Mammary epithelial cell (primary cell): ENCODE measurements at regions not wholly inside any gene's neighbourhood (a gene's known extent, or its start where the extent isn't known, plus 50 kb on each side); places are given as distances from the start of the nearest gene placed in this dataset.

Experiments
- CTCF ChIP-seq, 2 donors: IDR thresholded peaks in 1 of 2; conservative IDR thresholded peaks in 1 of 2; 2 replicates each; pipeline ENCODE4 v1.5.1; 2011 to 2012; ENCODE audit warnings: inconsistent platforms in 2 of 2, low read length in 2 of 2, mild to moderate bottlenecking in 2 of 2, control low read depth in 1 of 2, low read depth in 1 of 2; ENCODE audit not compliant: insufficient read depth in 1 of 2; ENCODE audit errors: extremely low read depth in 1 of 2
- EZH2 ChIP-seq: IDR thresholded peaks from 2 replicates; pipeline ENCODE4 v1.6.1; 2012; ENCODE audit warnings: low read length, inconsistent platforms, borderline replicate concordance

DNA sequence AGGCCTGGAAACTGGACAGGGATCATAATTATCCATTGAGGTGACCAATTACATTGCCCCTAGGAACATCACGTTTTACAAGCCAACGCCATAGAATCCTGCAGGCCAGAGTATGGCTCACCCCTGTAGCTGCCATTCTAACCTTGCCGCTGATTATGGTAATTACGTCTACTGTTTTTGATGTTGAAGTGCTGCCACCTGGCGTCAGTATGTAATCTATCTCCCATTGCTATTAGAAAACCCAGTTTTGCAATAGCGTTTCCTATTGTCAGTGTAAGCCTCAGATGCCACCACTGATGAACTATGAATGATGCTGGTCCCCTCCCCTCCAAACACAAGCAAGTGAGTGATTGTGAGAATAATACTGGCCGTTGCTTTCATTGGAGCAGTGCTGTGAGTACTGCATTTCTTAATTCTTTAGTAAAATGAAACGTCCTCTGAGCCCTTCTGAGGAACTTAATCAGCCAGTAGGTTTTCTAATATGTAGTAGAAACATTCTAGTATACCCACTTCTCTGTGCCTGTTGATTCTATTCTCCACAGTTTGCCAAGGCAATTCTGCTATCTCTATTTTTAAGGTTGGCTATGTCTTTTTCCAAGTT, 100.5 kb upstream of the NMUR2 start:
- TF ChIP-seq CTCF (conservative IDR thresholded peaks at IDR 0.05 in 1 of 2, IDR thresholded peaks at IDR 0.05 in 1 of 2; ENCODE audit: extremely low read depth in 1 of 2, insufficient read depth in 1 of 2, low read depth in 1 of 2, low read length in 2 of 2) (peak; percentile 56 to 67), EZH2 (no peak)
